ENCODE measurements at regions not wholly inside any gene's neighbourhood (a gene's known extent, or its start where the extent isn't known, plus 50 kb on each side); places are given as distances from the start of the nearest gene placed in this dataset.

- TF ChIP-seq NANOG (IDR thresholded peaks at IDR 0.05; ENCODE audit: borderline replicate concordance) (no peak), EZH2 (IDR thresholded peaks at IDR 0.05; ENCODE audit: low read depth, unreplicated experiment) (no peak), CTCF (conservative IDR thresholded peaks at IDR 0.05; ENCODE audit: low read depth in 2 of 2) (no peak), EZH2phosphoT487 (IDR thresholded peaks at IDR 0.05; ENCODE audit: unreplicated experiment) (no peak), POLR2AphosphoS5 (IDR thresholded peaks at IDR 0.05; ENCODE audit: low read depth) (no peak), CREB1 (CRISPR knock-in tag; IDR thresholded peaks at IDR 0.05; ENCODE audit: low read depth) (no peak), REST (IDR thresholded peaks at IDR 0.05; ENCODE audit: unreplicated experiment) (no peak), JUNB (IDR thresholded peaks at IDR 0.05; ENCODE audit: unreplicated experiment) (no peak), ZNF114 (CRISPR knock-in tag; IDR thresholded peaks at IDR 0.05) (no peak), ZNF331 (CRISPR knock-in tag; IDR thresholded peaks at IDR 0.05; ENCODE audit: low read depth) (no peak), ZNF462 (CRISPR knock-in tag; IDR thresholded peaks at IDR 0.05) (no peak), STAT1 (IDR thresholded peaks at IDR 0.05; ENCODE audit: unreplicated experiment) (no peak)
Measured at GRCh38 chr12:94057262-94058151, 90.9 kb upstream of the PLXNC1 start.

Data from GM23338 (cell line).